ENCODE measurements at regions not wholly inside any gene's neighbourhood (a gene's known extent, or its start where the extent isn't known, plus 50 kb on each side); places are given as distances from the start of the nearest gene placed in this dataset.
"Not testable (repeated sequence)": the region's sequence is repeated elsewhere in the genome, so short reads cannot be mapped to it uniquely, and the experiment has no call there.

- no peak for TF ChIP-seq POLR2A (IDR thresholded peaks at IDR 0.05; ENCODE audit: low read depth, low read length)
These were observed 57.3 kb upstream of the ADGRA3 start for GRCh38 chr4:22573198-22573597.

DNA sequence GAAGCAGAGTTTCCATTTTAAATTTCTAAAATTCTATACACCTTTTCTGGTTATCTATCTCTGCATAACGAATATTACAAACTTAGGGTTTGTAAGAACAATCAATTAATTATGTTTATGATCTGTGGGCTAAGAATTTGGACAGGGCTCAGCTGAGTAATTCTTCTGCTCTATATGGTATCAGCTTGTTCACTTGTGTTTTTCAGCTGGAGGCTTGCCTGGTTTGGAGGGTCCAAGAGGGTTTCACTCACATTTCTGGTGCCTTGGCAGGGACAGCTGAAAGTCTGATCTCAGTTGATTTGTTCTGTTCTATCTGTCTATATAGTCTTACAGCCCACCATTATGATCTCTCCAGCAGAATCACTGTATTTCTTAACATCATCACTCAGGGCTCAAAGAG lies 57.8 kb upstream of the ADGRA3 start:
- no peak for TF ChIP-seq POLR2A (IDR thresholded peaks at IDR 0.05; ENCODE audit: low read depth, low read length)
- FAIRE-seq (no peak), DNase-seq (ENCODE audit: insufficient read length, low spot score) (no peak)

More at GRCh38 chr4:22573198-22573597, 57.3 kb upstream of the ADGRA3 start:
- DNase-seq (ENCODE audit: insufficient read length, low spot score) (no peak), FAIRE-seq (no peak)

DNA sequence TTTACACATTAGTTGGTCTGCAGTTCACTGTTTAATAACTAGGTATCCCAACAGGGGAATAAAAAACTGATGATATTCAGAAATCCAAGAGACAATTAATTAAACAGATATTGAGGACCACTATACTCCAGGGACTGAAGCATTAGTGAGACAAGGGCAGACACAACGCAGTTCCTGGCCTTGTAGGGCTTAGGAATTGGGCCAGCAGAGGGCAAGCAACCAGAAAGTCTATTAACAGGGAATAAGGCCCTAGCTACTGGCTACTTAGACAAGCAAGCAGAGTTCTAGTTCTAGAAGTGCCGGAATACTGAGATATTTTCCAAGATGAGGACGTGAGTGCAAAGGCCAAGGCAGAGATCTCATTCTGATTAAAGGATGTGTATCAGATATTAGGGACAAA lies 58.6 kb upstream of the ADGRA3 start:
- FAIRE-seq (no peak), DNase-seq (ENCODE audit: insufficient read length, low spot score) (no peak)
- no peak for TF ChIP-seq POLR2A (IDR thresholded peaks at IDR 0.05; ENCODE audit: low read depth, low read length)

- FAIRE-seq: no peak
- TF ChIP-seq POLR2A (IDR thresholded peaks at IDR 0.05; ENCODE audit: low read depth, low read length): no peak
- no peak for DNase-seq (ENCODE audit: insufficient read length, low spot score)
These were observed 59.0 kb upstream of the ADGRA3 start for GRCh38 chr4:22574880-22575279.

GRCh38 chr4:22587253-22587652 lies 71.4 kb upstream of the ADGRA3 start:
- DNase-seq (ENCODE audit: insufficient read length, low spot score) (no peak), FAIRE-seq (no peak)
- no peak for TF ChIP-seq POLR2A (IDR thresholded peaks at IDR 0.05; ENCODE audit: low read depth, low read length)

DNA sequence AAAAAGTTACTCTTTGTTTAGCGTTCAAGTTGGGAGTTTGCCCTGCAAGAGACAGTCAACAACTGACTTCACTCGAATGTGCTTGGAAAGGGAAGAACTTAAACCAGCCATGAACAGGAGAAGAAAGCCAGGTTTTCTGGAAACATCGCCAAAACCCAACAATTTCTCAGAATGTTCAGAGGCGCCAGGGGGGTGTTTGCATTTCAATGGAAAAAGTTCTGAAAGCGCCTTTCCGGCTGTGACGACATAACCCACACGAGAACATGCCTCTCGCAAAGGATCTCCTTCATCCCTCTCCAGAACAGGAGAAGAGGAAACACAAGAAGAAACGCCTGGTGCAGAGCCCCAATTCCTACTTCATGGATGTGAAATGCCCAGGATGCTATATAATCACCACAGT lies 78.1 kb upstream of the ADGRA3 start:
- DNase-seq (ENCODE audit: insufficient read length, low spot score) (no peak), FAIRE-seq (no peak)
- no peak for TF ChIP-seq POLR2A (IDR thresholded peaks at IDR 0.05; ENCODE audit: low read depth, low read length)

DNA sequence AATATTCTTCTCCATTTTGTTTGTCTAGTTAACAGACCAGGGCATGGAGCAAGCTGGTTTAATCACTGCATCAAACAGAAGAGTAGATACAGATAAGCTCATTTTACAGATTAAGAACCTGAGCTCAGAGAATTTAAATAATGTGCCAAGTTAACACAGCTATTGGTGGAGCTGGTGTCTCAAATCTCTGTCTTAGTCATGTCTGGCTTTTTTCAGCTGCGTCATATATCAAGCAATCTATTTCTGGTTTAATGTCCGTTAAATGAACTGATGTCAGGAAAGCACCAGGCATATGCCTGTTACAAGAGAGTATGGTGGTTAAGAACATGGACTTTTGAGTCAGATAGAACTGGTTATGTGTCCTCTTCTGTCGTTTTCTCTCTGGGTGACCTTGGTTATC lies 79.8 kb upstream of the ADGRA3 start:
- no peak for TF ChIP-seq POLR2A (IDR thresholded peaks at IDR 0.05; ENCODE audit: low read depth, low read length)
- FAIRE-seq (no peak), DNase-seq (ENCODE audit: insufficient read length, low spot score) (no peak)

DNA sequence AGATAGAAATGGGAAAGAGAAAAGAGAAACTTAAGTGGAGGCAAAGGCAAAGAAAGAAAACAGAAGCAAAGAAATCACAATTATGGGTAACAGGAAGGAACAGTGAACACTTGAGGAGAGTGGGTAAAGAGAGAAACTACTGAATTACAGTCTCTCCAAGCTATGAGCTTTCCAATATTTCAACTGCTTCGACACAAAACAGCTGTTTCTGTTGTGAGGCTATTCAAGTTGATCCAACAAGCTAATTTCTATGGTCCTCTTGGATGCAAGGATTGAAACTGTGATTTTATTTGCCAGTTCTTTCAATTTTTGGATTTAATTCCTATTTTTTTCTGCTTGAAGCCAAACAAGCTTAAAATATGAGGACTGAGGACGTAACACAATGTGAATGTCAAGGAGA lies 80.5 kb upstream of the ADGRA3 start:
- no peak for TF ChIP-seq POLR2A (IDR thresholded peaks at IDR 0.05; ENCODE audit: low read depth, low read length)
- FAIRE-seq: no peak

DNA sequence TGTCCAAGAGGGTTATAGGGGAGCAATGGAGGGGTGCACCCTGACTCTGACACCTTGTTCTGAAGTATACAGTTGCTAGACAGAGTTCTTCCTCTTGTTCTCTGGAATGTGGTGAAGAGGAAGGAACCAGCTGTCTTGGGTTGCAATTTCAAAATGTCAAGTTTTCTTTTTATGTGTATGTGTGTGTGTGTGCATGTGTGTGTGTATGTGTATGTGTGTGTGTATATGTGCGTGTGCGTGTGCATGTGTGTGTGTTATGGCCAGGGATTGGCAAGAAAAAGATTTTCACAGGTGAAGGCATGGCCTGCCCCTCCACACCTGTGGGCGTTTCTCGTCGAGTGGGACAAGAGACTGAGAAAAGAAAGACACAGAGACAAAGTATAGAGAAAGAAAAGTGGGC lies 81.6 kb upstream of the ADGRA3 start:
- no peak for FAIRE-seq
- no peak for TF ChIP-seq POLR2A (IDR thresholded peaks at IDR 0.05; ENCODE audit: low read depth, low read length)
- no peak for DNase-seq (ENCODE audit: insufficient read length, low spot score)

More for the DNA sequence above, 80.5 kb upstream of the ADGRA3 start:
- no peak for DNase-seq (ENCODE audit: insufficient read length, low spot score)

- DNase-seq (ENCODE audit: insufficient read length, low spot score); FAIRE-seq: not testable (repeated sequence)
These were observed 82.5 kb upstream of the ADGRA3 start for GRCh38 chr4:22598113-22599047.

- FAIRE-seq; DNase-seq (ENCODE audit: insufficient read length, low spot score): not testable (repeated sequence)
These were observed 83.5 kb upstream of the ADGRA3 start for GRCh38 chr4:22599228-22599928.

DNA sequence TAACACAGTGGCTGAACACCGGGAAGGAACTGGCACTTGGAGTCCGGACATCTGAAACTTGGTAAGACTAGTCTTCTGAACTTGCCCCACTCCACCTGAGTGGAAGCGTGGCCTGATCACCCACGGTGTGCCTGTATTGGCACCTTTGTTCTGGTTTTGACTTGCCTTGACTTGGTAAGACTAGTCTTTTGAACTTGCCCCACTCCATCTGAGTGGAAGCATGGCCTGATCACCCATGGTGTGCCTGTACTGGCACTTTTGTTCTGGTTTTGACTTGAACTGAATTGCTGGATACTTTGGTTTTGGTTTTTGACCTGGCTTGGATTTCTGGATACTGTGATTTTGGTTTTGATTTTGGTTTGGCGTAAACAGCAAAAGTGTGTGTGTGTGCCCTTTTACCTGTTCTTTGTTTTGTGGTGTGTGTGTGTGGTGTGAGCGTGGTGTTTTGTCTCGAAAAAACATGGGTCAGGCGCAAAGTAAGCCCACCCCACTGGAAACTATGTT lies 84.1 kb upstream of the ADGRA3 start:
- DNase-seq (ENCODE audit: insufficient read length, low spot score); FAIRE-seq: not testable (repeated sequence)

GRCh38 chr4:22601638-22602037 lies 85.8 kb upstream of the ADGRA3 start:
- FAIRE-seq; DNase-seq (ENCODE audit: insufficient read length, low spot score): not testable (repeated sequence)

- peak; percentile 17 for DNase-seq (ENCODE audit: insufficient read length, low spot score)
These were observed 85.4 kb upstream of the GBA3 start for GRCh38 chr4:22607382-22607781.

DNA sequence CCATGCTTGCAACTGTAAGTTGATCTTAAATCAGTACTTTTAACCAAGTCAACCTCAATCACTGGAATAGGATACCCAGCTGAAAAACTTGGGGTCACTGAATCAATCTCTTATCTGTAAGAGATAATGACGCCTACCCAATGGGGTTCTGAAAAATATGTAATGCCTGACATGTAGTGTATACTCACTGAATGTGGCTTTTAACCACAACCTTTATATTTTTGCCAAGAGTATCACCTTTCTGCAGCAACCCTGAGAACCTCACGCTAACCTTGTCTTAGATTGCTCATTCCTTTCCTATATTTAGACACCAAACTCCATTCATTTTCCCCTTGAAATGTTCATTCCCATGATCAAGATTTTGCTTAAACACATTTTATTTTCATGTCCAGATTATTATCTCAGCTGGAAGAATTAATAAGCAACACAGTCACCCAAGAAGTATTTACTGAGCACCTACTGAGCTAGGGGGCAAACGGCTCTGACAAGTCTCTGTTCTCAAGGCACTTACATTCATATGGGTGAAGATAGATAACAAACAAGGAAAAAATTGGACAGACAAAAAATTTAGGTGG lies 82.7 kb upstream of the GBA3 start:
- not testable (repeated sequence) for DNase-seq (ENCODE audit: insufficient read length, low spot score); FAIRE-seq

More at GRCh38 chr4:22607382-22607781, 85.4 kb upstream of the GBA3 start:
- TF ChIP-seq POLR2A (IDR thresholded peaks at IDR 0.05; ENCODE audit: low read depth, low read length): no peak
- no peak for FAIRE-seq

Measured in H54 (cell line).